Right cardiac atrium (tissue), 5 donors: ENCODE measurements at regions not wholly inside any gene's neighbourhood (a gene's known extent, or its start where the extent isn't known, plus 50 kb on each side); places are given as distances from the start of the nearest gene placed in this dataset.

Source experiments
- ATAC-seq, 2 donors: fragments of 200-7000 bp; cut with Tn5 transposase; one replicate each; pipeline versions ENCODE4 v1.8.0 to v1.9.1; 2020; ENCODE audit warnings: moderate library complexity in 2 of 2, mild to moderate bottlenecking in 1 of 2
- DNase-seq, 3 donors: peaks; one replicate each; pipeline ENCODE4 v3.0.0-alpha.2; 2020
- H3K27ac ChIP-seq: one replicate; pipeline ENCODE4 v1.5.1; 2013; ENCODE audit warnings: mild to moderate bottlenecking, low read length, control low read depth, moderate library complexity
- H3K27me3 ChIP-seq: one replicate; pipeline ENCODE4 v1.6.1; 2013; ENCODE audit not compliant: control insufficient read depth, insufficient read depth
- H3K4me1 ChIP-seq: one replicate; pipeline ENCODE4 v1.6.1; 2013; ENCODE audit warnings: low read length; ENCODE audit not compliant: control insufficient read depth, insufficient read depth
- H3K4me3 ChIP-seq: one replicate; pipeline ENCODE4 v1.5.1; 2013; ENCODE audit warnings: low read length, control low read depth
- H3K9me3 ChIP-seq: one replicate; pipeline ENCODE4 v1.6.1; 2013; ENCODE audit warnings: low read length; ENCODE audit not compliant: control insufficient read depth
- WGBS: extraction: QIAGEN DNeasy Blood & Tissue Kit; methylation state at CpG from one replicate; pipeline ENCODE4 v1.1.7; 2013; 5-methylcytosine and 5-hydroxymethylcytosine counted together
- intact Hi-C, 4 donors: fragments of 100-400 bp; cut with DNase I; formaldehyde crosslinking; loops; one replicate each; pipeline versions ENCODE4 v1.11.0 to v1.14.0; 2022 to 2023
- donor health status: healthy with polysubstance abuse.
- donor health status: DM: no; HTN: yes; CAD: no.
- donor health status: DM: no; HTN: no; CAD: no.
- donor health status: DM: no; HTN: yes; CAD: no; lungs with severe emphysema.
- donor health status: DM: yes; HTN: yes; CAD: no.

DNA sequence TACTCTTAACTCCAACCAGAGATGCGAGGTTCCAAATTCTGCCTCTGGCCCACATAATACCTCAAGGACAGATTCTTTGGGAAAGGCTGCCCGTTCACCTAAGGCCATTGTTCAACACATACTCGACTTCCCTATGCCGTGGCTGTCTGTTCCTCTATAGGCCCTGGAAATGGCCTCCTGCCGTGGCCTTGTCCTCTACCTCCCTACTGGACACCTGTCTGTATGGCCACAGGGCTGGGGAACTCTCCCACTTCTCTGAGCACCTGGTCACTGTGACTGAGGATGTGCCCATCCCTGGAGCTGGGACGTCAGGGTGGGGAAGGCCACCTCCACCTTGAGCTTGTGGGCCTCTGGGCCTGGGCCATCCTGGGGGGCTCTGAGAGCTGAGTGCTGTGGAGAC is 340.5 kb upstream of the B3GAT1 start:
- Histone ChIP-seq H3K4me3 (no peak overlapping the region), H3K9me3 (no peaks in the 10 kb centered on the region), H3K27me3 (no peaks in the 10 kb centered on the region), H3K27ac (no peak overlapping the region), H3K4me1 (no peaks in the 10 kb centered on the region)
- ATAC-seq (no peak), DNase-seq (no peak)
- intact Hi-C loops = no loop called here
- 87% methylated on average over 6 of the region's 6 CpGs for WGBS

DNA sequence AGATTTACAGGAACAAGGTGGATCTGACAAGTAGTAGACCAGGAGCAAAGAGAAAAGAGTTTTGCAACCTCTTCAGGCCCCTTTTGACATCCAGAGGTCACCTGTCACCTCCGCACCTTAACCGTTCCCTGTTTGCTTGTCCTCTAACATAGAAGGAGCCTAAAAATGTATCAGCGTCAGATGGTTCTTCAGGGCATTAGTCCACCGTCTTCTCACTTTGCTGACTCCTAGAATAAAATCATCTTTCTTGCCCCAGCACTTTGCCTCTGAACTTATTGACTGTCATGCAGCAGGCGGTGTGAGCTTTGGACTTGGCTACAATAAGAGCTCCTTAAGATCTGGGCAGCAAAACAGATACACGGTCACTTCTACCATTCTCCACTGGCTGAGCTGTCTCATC is 339.7 kb upstream of the B3GAT1 start:
- Histone ChIP-seq H3K4me1 (no peaks in the 10 kb centered on the region), H3K9me3 (no peaks in the 10 kb centered on the region), H3K27ac (no peak overlapping the region), H3K4me3 (no peak overlapping the region), H3K27me3 (no peaks in the 10 kb centered on the region)
- intact Hi-C loops = no loop called here
- 84% methylated on average over 6 of the region's 6 CpGs for WGBS
- DNase-seq = no peak
- ATAC-seq = no peak

DNA sequence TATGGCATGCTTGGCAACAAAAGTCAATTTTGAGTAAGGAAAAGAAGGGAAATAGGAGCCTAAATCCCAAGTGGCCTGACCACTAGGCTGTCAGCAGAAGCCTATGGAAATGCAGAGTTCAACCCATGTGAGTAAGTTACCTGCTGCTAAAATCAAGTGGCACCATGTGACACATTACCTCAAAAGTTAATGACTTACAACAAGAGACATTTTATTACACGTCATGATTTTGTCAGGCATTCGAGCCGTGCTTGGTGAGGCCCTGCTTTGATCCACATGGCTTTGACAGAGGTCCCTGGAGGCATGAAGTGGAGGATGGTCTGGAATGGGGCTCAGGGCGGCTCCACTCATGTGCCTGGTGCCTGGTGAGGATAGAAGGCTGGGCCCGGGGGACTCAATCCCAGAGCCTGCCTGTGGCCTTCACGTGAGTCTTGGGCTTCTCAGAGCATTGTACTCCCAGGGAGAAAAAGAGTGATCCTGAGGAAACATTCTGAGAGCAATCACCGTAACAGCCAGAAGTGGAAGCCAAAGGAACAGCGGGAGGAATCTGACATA is 339.1 kb upstream of the B3GAT1 start:
- Histone ChIP-seq H3K4me3 (no peak overlapping the region), H3K27me3 (no peaks in the 10 kb centered on the region), H3K27ac (no peak overlapping the region), H3K9me3 (no peaks in the 10 kb centered on the region), H3K4me1 (no peaks in the 10 kb centered on the region)
- no peak for DNase-seq
- intact Hi-C loops = no loop called here
- ATAC-seq = no peak
- 75% methylated on average over 8 of the region's 8 CpGs for WGBS

DNA sequence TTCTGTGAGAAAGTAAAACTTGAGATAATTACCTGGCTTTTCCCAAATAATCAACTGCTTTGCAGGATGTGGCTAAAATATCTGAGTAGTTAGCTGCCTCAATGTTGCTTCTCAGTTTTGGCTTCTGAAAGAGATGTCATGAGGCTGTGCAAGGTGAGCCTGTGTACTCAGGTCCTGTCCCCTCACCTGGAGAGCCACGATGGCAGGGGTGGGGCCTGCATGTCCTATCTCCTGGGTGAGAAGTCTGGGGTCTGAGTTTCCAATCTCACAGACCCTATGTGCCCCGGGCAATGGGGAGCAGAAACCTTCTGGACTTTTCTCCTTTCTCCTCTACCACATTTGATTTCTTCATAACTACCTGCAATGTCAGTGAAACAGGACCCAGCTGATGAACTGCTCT is 338.6 kb upstream of the B3GAT1 start:
- no peak for ATAC-seq
- Histone ChIP-seq H3K27me3 (no peaks in the 10 kb centered on the region), H3K27ac (no peak overlapping the region), H3K9me3 (no peaks in the 10 kb centered on the region), H3K4me1 (no peaks in the 10 kb centered on the region), H3K4me3 (no peak overlapping the region)
- WGBS = 80% methylated on average over 2 of the region's 2 CpGs
- no peak for DNase-seq
- intact Hi-C loops = no loop called here

DNA sequence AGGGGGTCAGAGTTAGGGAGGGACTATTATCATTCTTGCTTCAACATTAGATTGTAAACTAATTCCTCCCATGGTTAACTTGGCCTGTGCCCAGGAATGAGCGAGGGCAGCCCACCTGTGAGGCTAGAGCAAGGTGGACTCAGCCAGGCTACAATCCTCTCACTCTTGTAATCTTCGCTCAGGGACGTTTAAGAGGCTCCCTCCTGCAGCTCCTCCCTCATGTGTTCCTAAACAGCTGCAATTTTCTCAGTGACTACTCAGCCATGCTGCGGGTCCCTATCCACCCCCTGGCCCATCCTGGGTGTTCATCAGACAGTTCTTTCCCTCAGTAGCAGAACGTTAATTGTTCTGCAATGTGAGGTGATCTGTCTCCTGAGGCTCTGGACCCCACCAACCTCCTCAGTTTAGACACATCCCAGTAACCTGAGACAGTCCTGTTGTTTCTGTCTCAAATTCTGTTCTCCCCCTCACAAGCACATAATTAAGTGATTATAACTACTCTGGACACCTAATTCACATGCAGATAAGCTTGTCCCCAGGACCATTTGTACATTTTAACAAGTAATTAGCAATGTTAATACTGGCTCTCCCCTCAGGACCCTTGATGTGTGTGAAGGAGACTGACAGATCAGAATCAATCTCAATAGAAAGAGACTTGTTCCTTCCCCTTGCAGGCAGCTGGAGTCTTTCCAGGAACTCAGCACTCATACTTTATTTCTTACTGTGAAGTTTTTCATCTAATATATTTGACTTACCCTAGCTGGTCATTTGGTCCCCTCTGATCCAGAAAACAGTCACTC is 337.2 kb upstream of the B3GAT1 start:
- DNase-seq (no peak), ATAC-seq (no peak)
- no peaks in the 10 kb centered on the region for H3K4me1 ChIP-seq
- H3K4me3 ChIP-seq = no peak overlapping the region
- no peak overlapping the region for H3K27ac ChIP-seq
- H3K27me3 ChIP-seq = no peaks in the 10 kb centered on the region
- intact Hi-C loops = no loop called here
- 51% methylated on average over 5 of the region's 5 CpGs for WGBS
- no peaks in the 10 kb centered on the region for H3K9me3 ChIP-seq

DNA sequence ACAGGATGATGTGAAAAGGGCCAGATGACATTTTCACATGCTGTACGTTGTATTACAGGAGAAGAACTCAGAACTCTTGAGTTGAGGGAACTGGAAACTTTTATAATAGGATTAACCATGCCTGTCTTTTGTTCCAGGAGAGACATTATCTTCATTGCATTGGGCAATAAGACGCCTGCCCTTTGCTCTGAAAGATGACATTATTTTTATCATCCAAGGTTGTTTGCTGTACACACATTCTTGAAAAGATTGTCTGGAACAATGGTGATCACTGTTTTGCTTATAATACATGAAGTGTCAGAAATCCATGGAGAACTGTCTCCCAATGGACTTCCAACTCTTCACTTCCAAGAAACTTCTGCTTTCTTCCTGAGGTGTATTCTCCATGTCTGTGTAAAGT is 334.6 kb upstream of the B3GAT1 start:
- ATAC-seq (no peak), DNase-seq (no peak)
- Histone ChIP-seq H3K27me3 (no peaks in the 10 kb centered on the region), H3K4me3 (no peak overlapping the region), H3K9me3 (no peaks in the 10 kb centered on the region), H3K4me1 (no peaks in the 10 kb centered on the region), H3K27ac (no peak overlapping the region)
- WGBS = 76% methylated on average over 2 of the region's 2 CpGs
- intact Hi-C loops = no loop called here

DNA sequence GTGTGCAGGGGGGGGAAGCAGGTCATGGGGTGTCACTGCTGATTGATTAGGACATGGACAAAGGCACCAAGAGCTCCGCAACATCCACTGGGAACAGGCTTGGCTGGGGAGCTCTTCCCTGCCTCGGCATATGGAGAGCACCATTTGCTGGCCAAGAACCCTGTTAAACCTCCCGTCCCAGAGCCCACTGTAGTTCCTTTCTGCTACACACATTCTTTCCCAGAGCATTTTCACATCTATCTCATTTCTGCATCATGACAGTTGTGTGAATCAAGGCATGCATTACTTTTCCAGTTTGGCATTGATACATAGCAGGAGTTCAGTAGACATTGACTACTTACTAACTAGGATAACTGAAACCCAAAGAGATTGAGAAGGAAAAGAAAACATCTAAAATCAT is 333.4 kb upstream of the B3GAT1 start:
- no peaks in the 10 kb centered on the region for H3K9me3 ChIP-seq
- ATAC-seq (no peak), DNase-seq (no peak)
- WGBS = 54% methylated on average over 3 of the region's 3 CpGs
- H3K27me3 ChIP-seq = no peaks in the 10 kb centered on the region
- no peaks in the 10 kb centered on the region for H3K4me1 ChIP-seq
- intact Hi-C loops = no loop called here
- H3K27ac ChIP-seq = no peak overlapping the region
- H3K4me3 ChIP-seq = no peak overlapping the region

DNA sequence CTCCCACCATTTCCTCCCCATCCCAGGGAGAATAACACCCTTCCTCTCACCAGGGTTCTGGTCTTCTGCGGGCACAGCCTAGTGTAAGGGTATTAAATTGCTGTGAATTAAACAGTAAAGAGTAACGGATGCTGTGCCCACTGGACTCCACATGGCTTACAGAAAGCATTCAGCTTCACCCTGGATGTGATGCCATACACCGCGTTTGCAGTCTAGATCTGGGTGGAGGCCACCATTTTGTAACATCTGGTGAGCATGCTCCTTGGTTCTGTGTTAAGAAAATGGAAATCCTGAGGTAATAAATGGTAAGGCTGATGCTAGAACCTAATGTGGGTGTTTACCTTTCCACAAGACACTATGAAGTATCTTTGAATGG is 331.8 kb upstream of the B3GAT1 start:
- Histone ChIP-seq H3K4me3 (no peak overlapping the region), H3K9me3 (no peaks in the 10 kb centered on the region), H3K4me1 (no peaks in the 10 kb centered on the region), H3K27ac (no peak overlapping the region), H3K27me3 (no peaks in the 10 kb centered on the region)
- ATAC-seq (no peak), DNase-seq (no peak)
- intact Hi-C loops = no loop called here
- 89% methylated on average over 4 of the region's 4 CpGs for WGBS

DNA sequence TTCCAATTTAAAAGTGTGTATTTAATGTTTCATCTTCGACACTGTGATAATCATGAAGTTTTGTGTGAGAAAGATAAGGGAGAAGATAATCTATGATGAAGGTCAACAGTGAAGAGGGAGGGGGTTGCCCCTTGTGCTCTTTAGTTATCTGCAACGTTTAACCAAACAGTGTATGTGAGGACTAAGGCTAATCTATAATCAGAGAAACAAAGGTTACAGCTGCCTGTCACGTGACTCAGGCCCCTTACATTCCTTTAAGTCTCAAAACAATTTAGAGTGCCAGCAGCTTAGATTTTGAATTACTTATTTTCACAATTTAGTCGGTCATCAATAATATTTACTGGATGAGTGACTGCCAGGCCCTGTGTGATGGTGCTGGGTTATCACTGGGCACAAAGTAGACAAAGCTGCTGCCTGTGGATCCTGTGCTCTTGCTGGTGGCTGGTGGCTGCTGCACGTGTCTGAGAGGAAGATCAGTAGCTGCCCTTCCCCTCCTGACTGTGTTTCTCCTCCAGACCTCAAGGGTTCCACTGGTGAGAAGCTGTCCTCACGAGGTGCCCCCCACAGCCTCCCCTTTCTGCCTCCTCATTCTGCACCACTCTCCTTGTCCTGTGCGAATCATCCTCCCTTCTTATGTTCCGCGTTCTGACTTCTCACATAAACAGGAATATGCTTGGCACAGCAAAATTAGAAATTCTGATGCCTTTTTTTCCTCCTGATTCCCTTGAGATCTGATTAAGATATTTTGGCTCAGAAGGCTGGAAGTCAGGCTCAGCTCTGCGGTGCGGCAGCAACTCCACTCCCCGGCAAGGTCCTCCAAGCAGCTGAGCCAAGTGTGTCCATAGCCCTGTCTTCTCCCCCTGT is 331.1 kb upstream of the B3GAT1 start:
- intact Hi-C loops = no loop called here
- no peak for DNase-seq
- ATAC-seq = no peak
- Histone ChIP-seq H3K27me3 (no peaks in the 10 kb centered on the region), H3K4me1 (no peaks in the 10 kb centered on the region), H3K9me3 (no peaks in the 10 kb centered on the region), H3K4me3 (no peak overlapping the region), H3K27ac (no peak overlapping the region)
- 39% methylated on average over 12 of the region's 12 CpGs for WGBS

DNA sequence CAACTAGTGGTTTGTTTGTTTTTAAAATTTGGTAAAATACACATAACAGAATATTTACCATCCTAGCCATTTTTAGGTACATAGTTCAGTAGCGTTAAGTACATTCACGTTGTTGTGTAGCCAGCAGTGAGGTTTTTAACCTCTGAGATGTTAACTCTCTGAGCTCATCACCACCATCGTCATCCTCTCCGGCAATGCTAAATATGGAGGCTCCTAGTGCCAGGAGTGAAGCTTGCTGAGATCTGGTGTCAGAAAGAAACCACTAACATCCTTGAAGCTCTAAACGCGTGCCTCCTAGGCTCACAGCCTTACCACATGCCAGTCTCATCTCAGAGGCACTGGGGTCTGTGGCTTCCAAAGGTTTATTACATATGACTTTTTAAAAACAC is 330.2 kb upstream of the B3GAT1 start:
- no peaks in the 10 kb centered on the region for H3K9me3 ChIP-seq
- intact Hi-C loops = no loop called here
- H3K27ac ChIP-seq = no peak overlapping the region
- no peaks in the 10 kb centered on the region for H3K4me1 ChIP-seq
- DNase-seq (no peak), ATAC-seq (peak in 1 of 2 donors; percentile 42)
- no peaks in the 10 kb centered on the region for H3K27me3 ChIP-seq
- H3K4me3 ChIP-seq = no peak overlapping the region
- 27% methylated on average over 6 of the region's 6 CpGs for WGBS

DNA sequence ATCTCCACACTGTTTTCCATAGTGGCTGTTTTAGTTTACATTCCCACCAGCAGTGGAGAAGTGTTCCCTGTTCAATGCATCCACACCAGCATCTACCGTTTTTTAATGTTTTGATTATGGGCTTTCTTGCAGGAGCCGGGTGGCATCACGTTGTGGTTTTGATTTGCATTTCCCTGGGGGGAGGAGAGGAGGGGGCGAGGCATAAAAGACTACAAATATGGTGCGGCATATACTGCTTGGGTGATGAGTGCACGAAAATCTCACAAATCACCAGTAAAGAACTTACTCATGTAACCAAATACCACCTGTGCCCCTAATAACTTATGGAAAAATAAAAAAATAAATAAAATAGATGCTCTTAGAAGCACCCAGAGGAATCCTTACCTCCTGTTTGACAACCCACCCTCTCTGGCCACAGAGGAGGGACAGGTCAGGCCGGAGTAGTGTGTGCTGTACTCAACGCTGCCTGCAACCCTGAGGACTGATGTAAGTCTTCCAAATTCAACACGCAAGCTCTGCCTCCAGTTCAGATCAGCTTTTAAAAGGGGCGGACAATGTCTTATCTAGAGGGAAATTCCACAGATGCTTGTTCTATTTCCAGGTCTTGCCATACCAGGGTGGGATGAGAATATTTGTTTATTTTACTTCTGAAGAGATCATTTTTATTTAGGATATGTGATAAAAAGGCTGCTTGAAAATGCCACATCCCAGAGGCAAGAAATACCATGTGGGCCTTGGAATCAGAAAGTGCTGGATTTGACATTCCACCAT is 329.6 kb upstream of the B3GAT1 start:
- H3K4me3 ChIP-seq = no peak overlapping the region
- 38% methylated on average over 10 of the region's 10 CpGs for WGBS
- no peak overlapping the region for H3K27ac ChIP-seq
- DNase-seq (no peak), ATAC-seq (peak; percentile 65 to 70)
- no peaks in the 10 kb centered on the region for H3K9me3 ChIP-seq
- intact Hi-C loops = no loop called here
- H3K27me3 ChIP-seq = no peaks in the 10 kb centered on the region
- no peaks in the 10 kb centered on the region for H3K4me1 ChIP-seq
